H9 (cell line): ENCODE measurements at regions not wholly inside any gene's neighbourhood (a gene's known extent, or its start where the extent isn't known, plus 50 kb on each side); places are given as distances from the start of the nearest gene placed in this dataset.

Source experiments
- DNase-seq: peaks from one replicate; pipeline ENCODE4 v3.0.0-alpha.2; 2017
- H2AFZ ChIP-seq: one replicate; pipeline ENCODE4 v1.6.1; 2013; ENCODE audit warnings: mild to moderate bottlenecking, low read length, control low read depth, moderate library complexity
- H2AK5ac ChIP-seq: 2 replicates; pipeline ENCODE4 v1.6.1; 2013; ENCODE audit warnings: low read length, control low read depth, mixed read lengths; ENCODE audit not compliant: insufficient read length
- H2BK120ac ChIP-seq: one replicate; pipeline ENCODE4 v1.6.1; 2013; ENCODE audit warnings: low read depth, mild to moderate bottlenecking, low read length, control low read depth, inconsistent platforms; ENCODE audit not compliant: poor library complexity, severe bottlenecking
- H2BK12ac ChIP-seq: 2 replicates; pipeline ENCODE4 v1.6.1; 2013; ENCODE audit warnings: low read length, control low read depth, mixed read lengths, low read depth; ENCODE audit not compliant: insufficient read length
- H2BK15ac ChIP-seq: 2 replicates; pipeline ENCODE4 v1.6.1; 2013; ENCODE audit warnings: low read depth, low read length, control low read depth
- H2BK20ac ChIP-seq: one replicate; pipeline ENCODE4 v1.6.1; 2013; ENCODE audit warnings: low read depth, mild to moderate bottlenecking, low read length, control low read depth, inconsistent platforms; ENCODE audit not compliant: poor library complexity, severe bottlenecking
- H2BK5ac ChIP-seq: 2 replicates; pipeline ENCODE4 v1.6.1; 2013; ENCODE audit warnings: low read length, control low read depth, mixed read lengths; ENCODE audit not compliant: insufficient read length
- H3K14ac ChIP-seq: 2 replicates; pipeline ENCODE4 v1.6.1; 2013; ENCODE audit warnings: low read length, control low read depth; ENCODE audit not compliant: insufficient read depth
- H3K18ac ChIP-seq: 2 replicates; pipeline ENCODE4 v1.6.1; 2013; ENCODE audit warnings: low read depth, mild to moderate bottlenecking, mixed read lengths, low read length, control low read depth; ENCODE audit not compliant: insufficient read length
- H3K23ac ChIP-seq: 2 replicates; pipeline ENCODE4 v1.6.1; 2013; ENCODE audit warnings: low read length, control low read depth, mixed read lengths, low read depth; ENCODE audit not compliant: insufficient read length
- H3K23me2 ChIP-seq: 2 replicates; pipeline ENCODE4 v1.6.1; 2013; ENCODE audit warnings: low read depth, mild to moderate bottlenecking, mixed read lengths, low read length, control low read depth; ENCODE audit not compliant: insufficient read length, poor library complexity, severe bottlenecking
- H3K27ac ChIP-seq: 2 replicates; pipeline ENCODE4 v1.5.1; 2013; ENCODE audit warnings: low read length, control low read depth, mixed read lengths, low read depth; ENCODE audit not compliant: insufficient read length
- H3K27me3 ChIP-seq: 2 replicates; pipeline ENCODE4 v1.6.1; 2013; ENCODE audit warnings: low read length, control low read depth, inconsistent platforms; ENCODE audit not compliant: insufficient read depth
- H3K4ac ChIP-seq: 2 replicates; pipeline ENCODE4 v1.6.1; 2013; ENCODE audit warnings: low read depth, mild to moderate bottlenecking, control low read depth, inconsistent platforms, low read length, moderate library complexity
- H3K4me1 ChIP-seq: 2 replicates; pipeline ENCODE4 v1.6.1; 2013; ENCODE audit warnings: low read length, control low read depth, inconsistent platforms; ENCODE audit not compliant: insufficient read depth
- H3K4me2 ChIP-seq: 2 replicates; pipeline ENCODE4 v1.6.1; 2013; ENCODE audit warnings: low read length, control low read depth, mixed read lengths; ENCODE audit not compliant: insufficient read length, insufficient read depth
- H3K56ac ChIP-seq: 2 replicates; pipeline ENCODE4 v1.6.1; 2013; ENCODE audit warnings: low read depth, mild to moderate bottlenecking, mixed read lengths, low read length, control low read depth; ENCODE audit not compliant: insufficient read length
- H3K79me1 ChIP-seq: 2 replicates; pipeline ENCODE4 v1.6.1; 2013; ENCODE audit warnings: low read depth, mild to moderate bottlenecking, moderate library complexity, low read length, control low read depth, inconsistent platforms; ENCODE audit not compliant: insufficient read depth, poor library complexity, severe bottlenecking
- H3K79me2 ChIP-seq: 2 replicates; pipeline ENCODE4 v1.6.1; 2013; ENCODE audit warnings: low read length, control low read depth, inconsistent platforms; ENCODE audit not compliant: insufficient read depth
- H3K9ac ChIP-seq: 2 replicates; pipeline ENCODE4 v1.6.1; 2013; ENCODE audit warnings: low read length, control low read depth, mixed read lengths; ENCODE audit not compliant: insufficient read length; ENCODE audit errors: extremely low read depth
- H3K9me3 ChIP-seq: one replicate; pipeline ENCODE4 v1.6.1; 2013; ENCODE audit warnings: low read depth, low read length, inconsistent platforms; ENCODE audit not compliant: control insufficient read depth
- H3T11ph ChIP-seq: one replicate; pipeline ENCODE4 v1.6.1; 2013; ENCODE audit warnings: mild to moderate bottlenecking, low read length, control low read depth, inconsistent platforms
- H4K20me1 ChIP-seq: one replicate; pipeline ENCODE4 v1.6.1; 2013; ENCODE audit not compliant: control insufficient read depth, insufficient read length, insufficient read depth
- H4K5ac ChIP-seq: 2 replicates; pipeline ENCODE4 v1.6.1; 2013; ENCODE audit warnings: low read depth, mild to moderate bottlenecking, mixed read lengths, low read length, control low read depth; ENCODE audit not compliant: insufficient read length
- H4K8ac ChIP-seq: replicated peaks from 2 replicates; pipeline ENCODE4 v1.6.1; 2013; ENCODE audit warnings: low read length, control low read depth, mixed read lengths, low read depth; ENCODE audit not compliant: insufficient read length
- H4K91ac ChIP-seq: 2 replicates; pipeline ENCODE4 v1.6.1; 2013; ENCODE audit warnings: low read depth, mild to moderate bottlenecking, moderate library complexity, mixed read lengths, low read length, control low read depth; ENCODE audit not compliant: insufficient read length
- H3K27ac Mint-ChIP-seq, 3 experiments: 2 replicates in 2 of 3; 3 replicates in 1 of 3; pipeline ENCODE4 v1.8.0; 2020 to 2021; ENCODE audit warnings: mixed read lengths in 3 of 3, mild to moderate bottlenecking in 1 of 3, moderate library complexity in 1 of 3
- H3K27me3 Mint-ChIP-seq: 2 replicates; pipeline ENCODE4 v1.8.0; 2021; ENCODE audit warnings: low read depth, mild to moderate bottlenecking, moderate library complexity, mixed read lengths
- H3K36me3 Mint-ChIP-seq, 3 experiments: 2 replicates in 2 of 3; 3 replicates in 1 of 3; pipeline ENCODE4 v1.8.0; 2020 to 2021; ENCODE audit warnings: low read depth in 3 of 3, mixed read lengths in 3 of 3; ENCODE audit not compliant: insufficient read depth in 1 of 3
- H3K4me1 Mint-ChIP-seq, 2 experiments: 2 replicates each; pipeline ENCODE4 v1.8.0; 2020; ENCODE audit warnings: mixed read lengths in 2 of 2
- H3K4me3 Mint-ChIP-seq, 2 experiments: 2 replicates in 1 of 2; 3 replicates in 1 of 2; pipeline ENCODE4 v1.8.0; 2020 to 2021; ENCODE audit warnings: mild to moderate bottlenecking in 2 of 2, mixed read lengths in 2 of 2, moderate library complexity in 1 of 2
- H3K9me3 Mint-ChIP-seq, 2 experiments: 2 replicates in 1 of 2; 3 replicates in 1 of 2; pipeline ENCODE4 v1.8.0; 2020; ENCODE audit warnings: mild to moderate bottlenecking in 2 of 2, mixed read lengths in 2 of 2, moderate library complexity in 1 of 2
- CTCF ChIP-seq: fragments of 200-600 bp; sonication (generic); conservative IDR thresholded peaks from 3 replicates; pipeline ENCODE4 v1.8.0; 2021; ENCODE audit warnings: antibody characterized with exemption, mild to moderate bottlenecking

- Histone ChIP-seq H2BK120ac (no peak overlapping the region), H3K14ac (no peak overlapping the region), H3K23me2 (no peaks in the 10 kb centered on the region), H3K27me3 (no peaks in the 10 kb centered on the region), H3K9ac (no peak overlapping the region), H3K56ac (no peak overlapping the region), H2BK15ac (no peak overlapping the region), H2AFZ (no peak overlapping the region), H2BK5ac (no peak overlapping the region), H3K4ac (no peak overlapping the region), H3K9me3 (no peaks in the 10 kb centered on the region), H2BK12ac (no peak overlapping the region), H4K8ac (no peak overlapping the region), H4K5ac (no peak overlapping the region), H2BK20ac (no peak overlapping the region), H3K79me1 (no peaks in the 10 kb centered on the region), H3K4me2 (no peak overlapping the region), H3K4me1 (no peaks in the 10 kb centered on the region), H3K23ac (no peak overlapping the region), H3K79me2 (no peaks in the 10 kb centered on the region), H3T11ph (no peak overlapping the region), H3K18ac (no peak overlapping the region), H2AK5ac (no peak overlapping the region), H3K27ac (no peak overlapping the region), H4K20me1 (no peaks in the 10 kb centered on the region), H4K91ac (no peak overlapping the region)
- Mint-ChIP-seq H3K36me3 (no peaks in the 10 kb centered on the region), H3K4me3 (no peak overlapping the region), H3K4me1 (no peaks in the 10 kb centered on the region), H3K9me3 (no peaks in the 10 kb centered on the region; a peak in 1 of 5 replicates), H3K27ac (no peak overlapping the region), H3K27me3 (peaks cover 3% of the 10 kb centered on the region; the same call in 1 of the 2 replicates)
- TF ChIP-seq CTCF = no peak
- no peak for DNase-seq
These were observed 271.0 kb downstream of the MTERF1 start for GRCh38 chr7:91609525-91609924.
